IMR-90 (cell line): ENCODE measurements at regions not wholly inside any gene's neighbourhood (a gene's known extent, or its start where the extent isn't known, plus 50 kb on each side); places are given as distances from the start of the nearest gene placed in this dataset.
A peak's percentile ranks its signal among the peaks of the same experiment; 100 is the strongest.

Experiments used
- BHLHE40 ChIP-seq: fragments of 150-350 bp; IDR thresholded peaks from 2 replicates; pipeline ENCODE4 v1.6.1; 2016; ENCODE audit warnings: mild to moderate bottlenecking, low read depth, low read length
- MXI1 ChIP-seq: IDR thresholded peaks from 2 replicates; pipeline ENCODE4 v1.6.1; 2012; ENCODE audit warnings: low read depth, mild to moderate bottlenecking, low read length, moderate library complexity, borderline replicate concordance
- POLR2A ChIP-seq: IDR thresholded peaks from 2 replicates; pipeline ENCODE4 v1.6.1; 2012; ENCODE audit warnings: mild to moderate bottlenecking, low read depth, low read length
- RAD21 ChIP-seq: IDR thresholded peaks from 2 replicates; pipeline ENCODE4 v1.6.1; 2012; ENCODE audit warnings: low read length, improper control_type of control experiment
- SMC3 ChIP-seq: fragments of 150-350 bp; IDR thresholded peaks from 2 replicates; pipeline ENCODE4 v1.6.1; 2016; ENCODE audit warnings: low read depth, mild to moderate bottlenecking, antibody characterized with exemption, low read length, moderate library complexity
- TF ChIP-seq, protein P1 (sequence below): conservative IDR thresholded peaks from 2 replicates; pipeline ENCODE4 v1.5.1; 2012; ENCODE audit warnings: mild to moderate bottlenecking, low read depth, low read length, improper control_type of control experiment
- TF ChIP-seq, protein P2 (sequence below): fragments of 150-350 bp; IDR thresholded peaks from 2 replicates; pipeline ENCODE4 v1.6.1; 2017; ENCODE audit warnings: mild to moderate bottlenecking, antibody characterized with exemption, low read length, low read depth

DNA sequence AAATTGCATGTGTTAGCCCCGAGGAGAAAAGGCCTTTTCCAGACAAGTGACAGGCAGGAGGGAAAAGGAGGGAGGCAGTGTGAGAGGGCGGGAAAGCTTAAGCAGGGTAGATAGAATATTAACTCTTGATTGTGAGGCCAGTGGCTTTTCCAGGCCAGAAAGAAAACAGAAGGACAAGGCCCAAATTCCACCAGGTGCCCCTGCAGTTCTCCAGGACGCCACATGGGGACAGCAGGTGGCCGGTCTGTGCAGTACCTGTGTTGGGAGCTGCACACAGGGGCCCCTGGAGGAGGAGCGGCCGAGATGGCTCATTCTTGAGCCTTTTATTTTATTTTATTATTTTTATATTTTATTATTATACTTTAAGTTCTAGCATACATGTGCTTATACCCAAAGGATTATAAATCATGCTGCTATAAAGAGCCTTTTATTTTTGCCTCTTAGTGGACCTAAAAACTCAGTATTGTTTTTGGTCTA, 141.3 kb upstream of the KLF14 start:
- TF ChIP-seq, protein P1, sequence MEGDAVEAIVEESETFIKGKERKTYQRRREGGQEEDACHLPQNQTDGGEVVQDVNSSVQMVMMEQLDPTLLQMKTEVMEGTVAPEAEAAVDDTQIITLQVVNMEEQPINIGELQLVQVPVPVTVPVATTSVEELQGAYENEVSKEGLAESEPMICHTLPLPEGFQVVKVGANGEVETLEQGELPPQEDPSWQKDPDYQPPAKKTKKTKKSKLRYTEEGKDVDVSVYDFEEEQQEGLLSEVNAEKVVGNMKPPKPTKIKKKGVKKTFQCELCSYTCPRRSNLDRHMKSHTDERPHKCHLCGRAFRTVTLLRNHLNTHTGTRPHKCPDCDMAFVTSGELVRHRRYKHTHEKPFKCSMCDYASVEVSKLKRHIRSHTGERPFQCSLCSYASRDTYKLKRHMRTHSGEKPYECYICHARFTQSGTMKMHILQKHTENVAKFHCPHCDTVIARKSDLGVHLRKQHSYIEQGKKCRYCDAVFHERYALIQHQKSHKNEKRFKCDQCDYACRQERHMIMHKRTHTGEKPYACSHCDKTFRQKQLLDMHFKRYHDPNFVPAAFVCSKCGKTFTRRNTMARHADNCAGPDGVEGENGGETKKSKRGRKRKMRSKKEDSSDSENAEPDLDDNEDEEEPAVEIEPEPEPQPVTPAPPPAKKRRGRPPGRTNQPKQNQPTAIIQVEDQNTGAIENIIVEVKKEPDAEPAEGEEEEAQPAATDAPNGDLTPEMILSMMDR: peak; percentile 60
- TF ChIP-seq RAD21 (peak; percentile 56), BHLHE40 (no peak), POLR2A (peak; percentile 26; the same call in 1 of the 2 replicates), SMC3 (peak; percentile 39), MXI1 (no peak)
- TF ChIP-seq, protein P2, sequence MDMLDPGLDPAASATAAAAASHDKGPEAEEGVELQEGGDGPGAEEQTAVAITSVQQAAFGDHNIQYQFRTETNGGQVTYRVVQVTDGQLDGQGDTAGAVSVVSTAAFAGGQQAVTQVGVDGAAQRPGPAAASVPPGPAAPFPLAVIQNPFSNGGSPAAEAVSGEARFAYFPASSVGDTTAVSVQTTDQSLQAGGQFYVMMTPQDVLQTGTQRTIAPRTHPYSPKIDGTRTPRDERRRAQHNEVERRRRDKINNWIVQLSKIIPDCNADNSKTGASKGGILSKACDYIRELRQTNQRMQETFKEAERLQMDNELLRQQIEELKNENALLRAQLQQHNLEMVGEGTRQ: no peak
